ENCODE measurements at regions not wholly inside any gene's neighbourhood (a gene's known extent, or its start where the extent isn't known, plus 50 kb on each side); places are given as distances from the start of the nearest gene placed in this dataset.
"Not testable (repeated sequence)": the region's sequence is repeated elsewhere in the genome, so short reads cannot be mapped to it uniquely, and the experiment has no call there.

DNA sequence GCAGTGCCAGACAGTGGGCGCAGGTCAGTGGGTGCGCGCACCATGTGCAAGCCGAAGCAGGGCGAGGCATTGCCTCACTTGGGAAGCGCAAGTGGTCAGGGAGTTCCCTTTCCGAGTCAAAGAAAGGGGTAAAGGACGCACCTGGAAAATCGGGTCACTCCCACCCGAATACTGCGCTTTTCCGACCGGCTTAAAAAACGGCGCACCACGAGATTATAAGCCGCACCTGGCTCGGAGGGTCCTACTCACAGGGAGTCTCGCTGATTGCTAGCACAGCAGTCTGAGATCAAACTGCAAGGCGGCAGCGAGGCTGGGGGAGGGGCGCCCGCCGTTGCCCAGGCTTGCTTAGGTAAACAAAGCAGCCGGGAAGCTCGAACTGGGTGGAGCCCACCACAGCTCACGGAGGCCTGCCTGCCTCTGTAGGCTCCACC lies 77.9 kb downstream of the NR4A2 start:
- WGBS (ENCODE audit: missing lambda C conversion rate), result 65% methylated on average over 19 of the region's 27 CpGs
- peak overlapping the region; percentile 47 for H3K4me3 ChIP-seq
- POLR2A ChIA-PET; H3K9me3 ChIP-seq; H3K4me2 ChIP-seq; DNase-seq (ENCODE audit: low read depth in 1 of 2, low spot score in 1 of 2); ATAC-seq; CTCF ChIA-PET; H3K4me1 ChIP-seq; FAIRE-seq: not testable (repeated sequence)
- peak overlapping the region; percentile 53 to 57; a peak in 5 of 6 replicates for H3K27ac ChIP-seq

DNA sequence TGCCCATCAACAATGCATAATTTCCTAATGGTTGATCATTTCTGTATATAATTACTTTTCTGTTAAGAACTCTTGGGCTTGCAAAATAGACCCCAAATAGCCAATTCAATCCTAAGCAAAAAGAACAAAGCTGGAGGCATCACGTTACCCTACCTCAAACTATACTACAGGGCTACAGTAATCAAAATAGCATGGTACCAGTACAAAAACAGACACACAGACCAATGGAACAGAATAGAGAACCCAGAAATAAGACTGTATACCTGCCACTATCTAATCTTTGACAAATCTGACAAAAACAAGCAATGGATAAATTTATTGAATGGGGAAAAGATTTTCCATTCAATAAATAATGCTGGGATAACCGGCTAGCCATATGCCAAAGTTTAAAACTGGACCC lies 78.8 kb downstream of the NR4A2 start:
- ATAC-seq (no peak), DNase-seq (ENCODE audit: low read depth in 1 of 2, low spot score in 1 of 2) (no peak), FAIRE-seq (no peak)
- ChIA-PET CTCF (no interaction called here), POLR2A (no interaction called here)
- WGBS (ENCODE audit: missing lambda C conversion rate), result 44% methylated on average over 2 of the region's 2 CpGs
- no peaks in the 10 kb centered on the region for H3K4me1 ChIP-seq
- H3K27ac ChIP-seq, result no peak overlapping the region; a peak in 1 of 6 replicates
- TF ChIP-seq, protein P1, sequence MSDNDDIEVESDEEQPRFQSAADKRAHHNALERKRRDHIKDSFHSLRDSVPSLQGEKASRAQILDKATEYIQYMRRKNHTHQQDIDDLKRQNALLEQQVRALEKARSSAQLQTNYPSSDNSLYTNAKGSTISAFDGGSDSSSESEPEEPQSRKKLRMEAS (IDR thresholded peaks at IDR 0.05), result no peak
- no peak for TF ChIP-seq EHMT2 (IDR thresholded peaks at IDR 0.05; ENCODE audit: low read depth)
- TF ChIP-seq MAFK (IDR thresholded peaks at IDR 0.05; ENCODE audit: partially characterized antibody), result no peak
- TF ChIP-seq NFE2L2 (conservative IDR thresholded peaks at IDR 0.05; ENCODE audit: low read length), result no peak
- TF ChIP-seq, protein P2, sequence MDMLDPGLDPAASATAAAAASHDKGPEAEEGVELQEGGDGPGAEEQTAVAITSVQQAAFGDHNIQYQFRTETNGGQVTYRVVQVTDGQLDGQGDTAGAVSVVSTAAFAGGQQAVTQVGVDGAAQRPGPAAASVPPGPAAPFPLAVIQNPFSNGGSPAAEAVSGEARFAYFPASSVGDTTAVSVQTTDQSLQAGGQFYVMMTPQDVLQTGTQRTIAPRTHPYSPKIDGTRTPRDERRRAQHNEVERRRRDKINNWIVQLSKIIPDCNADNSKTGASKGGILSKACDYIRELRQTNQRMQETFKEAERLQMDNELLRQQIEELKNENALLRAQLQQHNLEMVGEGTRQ (IDR thresholded peaks at IDR 0.05), result no peak
- TF ChIP-seq FOSL2 (IDR thresholded peaks at IDR 0.05), result no peak
- TF ChIP-seq FOSL2 (CRISPR knock-in tag; IDR thresholded peaks at IDR 0.05), result no peak
- no peak for TF ChIP-seq RARB (CRISPR knock-in tag; IDR thresholded peaks at IDR 0.05)
- TF ChIP-seq JUN (IDR thresholded peaks at IDR 0.05), result no peak
- TF ChIP-seq ZFP36 (IDR thresholded peaks at IDR 0.05; ENCODE audit: borderline replicate concordance, partially characterized antibody), result no peak
- no peaks in the 10 kb centered on the region for H3K9me3 ChIP-seq
- peak overlapping the region; percentile 47 for H3K4me3 ChIP-seq
- peak overlapping the region; percentile 43 for H3K4me2 ChIP-seq

DNA sequence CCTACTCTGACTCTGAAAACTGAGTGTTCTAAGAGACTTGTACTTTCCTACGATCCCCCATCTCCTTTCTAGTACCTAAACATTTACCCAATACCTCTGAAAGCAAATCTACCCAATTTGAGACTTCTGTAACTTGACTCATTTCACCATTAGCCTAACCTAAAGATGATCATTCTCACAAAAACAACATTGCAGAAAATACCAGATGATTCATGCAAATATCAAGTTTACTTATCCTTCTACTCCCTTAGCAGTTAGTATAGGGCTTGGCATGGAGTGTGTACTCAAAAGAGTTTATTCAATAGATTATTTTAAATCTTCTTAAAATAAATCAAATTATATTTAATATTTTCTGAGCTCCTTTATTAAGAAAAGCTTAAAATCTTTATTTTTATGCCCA lies 89.6 kb downstream of the NR4A2 start:
- POLR2A ChIA-PET, result no interaction called here
- Histone ChIP-seq H3K9me3 (no peaks in the 10 kb centered on the region; the same call in 2 of the 3 replicates), H3K4me3 (no peak overlapping the region), H3K4me1 (no peaks in the 10 kb centered on the region), H3K27ac (no peak overlapping the region), H3K4me2 (no peak overlapping the region)
- ATAC-seq (no peak), DNase-seq (ENCODE audit: low read depth in 1 of 2, low spot score in 1 of 2) (no peak), FAIRE-seq (no peak)
- CTCF ChIA-PET, result no interaction called here
- no peak for TF ChIP-seq RARB (CRISPR knock-in tag; IDR thresholded peaks at IDR 0.05)
- WGBS (ENCODE audit: missing lambda C conversion rate), result 46% methylated on average over 1 of the region's 1 CpG

DNA sequence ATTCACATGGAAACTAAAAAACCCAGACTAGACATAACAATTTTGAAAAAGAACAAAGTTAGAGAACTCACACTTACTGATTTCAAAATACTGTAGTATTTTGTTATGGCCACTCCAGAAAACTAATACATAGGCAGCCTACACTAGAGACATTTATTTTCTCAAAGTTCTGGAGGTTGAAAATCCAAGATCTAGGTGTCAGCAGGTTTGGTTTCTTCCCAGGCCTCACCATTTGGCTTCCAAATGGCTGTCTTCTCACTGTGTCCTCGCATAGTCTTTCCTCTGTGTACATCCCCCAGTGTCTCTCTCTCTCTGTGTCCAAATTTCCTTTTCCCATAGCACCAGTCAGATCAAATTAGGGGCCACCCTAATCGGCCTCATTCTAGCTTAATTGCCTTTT lies 95.0 kb downstream of the NR4A2 start:
- Histone ChIP-seq H3K9me3 (no peaks in the 10 kb centered on the region; the same call in 2 of the 3 replicates), H3K4me3 (no peak overlapping the region), H3K27ac (no peak overlapping the region), H3K4me1 (no peaks in the 10 kb centered on the region), H3K4me2 (no peak overlapping the region)
- 19% methylated on average over 2 of the region's 2 CpGs for WGBS (ENCODE audit: missing lambda C conversion rate)
- POLR2A ChIA-PET, result no interaction called here
- ATAC-seq (no peak), DNase-seq (ENCODE audit: low read depth in 1 of 2, low spot score in 1 of 2) (no peak), FAIRE-seq (no peak)
- CTCF ChIA-PET, result no interaction called here
- TF ChIP-seq, protein P3, sequence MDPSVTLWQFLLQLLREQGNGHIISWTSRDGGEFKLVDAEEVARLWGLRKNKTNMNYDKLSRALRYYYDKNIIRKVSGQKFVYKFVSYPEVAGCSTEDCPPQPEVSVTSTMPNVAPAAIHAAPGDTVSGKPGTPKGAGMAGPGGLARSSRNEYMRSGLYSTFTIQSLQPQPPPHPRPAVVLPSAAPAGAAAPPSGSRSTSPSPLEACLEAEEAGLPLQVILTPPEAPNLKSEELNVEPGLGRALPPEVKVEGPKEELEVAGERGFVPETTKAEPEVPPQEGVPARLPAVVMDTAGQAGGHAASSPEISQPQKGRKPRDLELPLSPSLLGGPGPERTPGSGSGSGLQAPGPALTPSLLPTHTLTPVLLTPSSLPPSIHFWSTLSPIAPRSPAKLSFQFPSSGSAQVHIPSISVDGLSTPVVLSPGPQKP (IDR thresholded peaks at IDR 0.05; ENCODE audit: low read depth, low read length), result no peak
- TF ChIP-seq, protein P2 (IDR thresholded peaks at IDR 0.05), result no peak
- TF ChIP-seq ZSCAN20 (CRISPR knock-in tag; IDR thresholded peaks at IDR 0.05), result no peak
- no peak for TF ChIP-seq NFE2L2 (conservative IDR thresholded peaks at IDR 0.05; ENCODE audit: low read length)
- no peak for TF ChIP-seq RCOR1 (IDR thresholded peaks at IDR 0.05; ENCODE audit: low read depth, low read length)
- no peak for TF ChIP-seq MYC (IDR thresholded peaks at IDR 0.05; ENCODE audit: borderline replicate concordance, low read length)
- TF ChIP-seq RAD21 (conservative IDR thresholded peaks at IDR 0.05 in 1 of 2, IDR thresholded peaks at IDR 0.05 in 1 of 2), result no peak
- TF ChIP-seq CHD4 (IDR thresholded peaks at IDR 0.05; ENCODE audit: borderline replicate concordance), result no peak
- no peak for TF ChIP-seq HDAC2 (IDR thresholded peaks at IDR 0.05)
- TF ChIP-seq, protein P1 (IDR thresholded peaks at IDR 0.05), result no peak
- TF ChIP-seq, protein P4, sequence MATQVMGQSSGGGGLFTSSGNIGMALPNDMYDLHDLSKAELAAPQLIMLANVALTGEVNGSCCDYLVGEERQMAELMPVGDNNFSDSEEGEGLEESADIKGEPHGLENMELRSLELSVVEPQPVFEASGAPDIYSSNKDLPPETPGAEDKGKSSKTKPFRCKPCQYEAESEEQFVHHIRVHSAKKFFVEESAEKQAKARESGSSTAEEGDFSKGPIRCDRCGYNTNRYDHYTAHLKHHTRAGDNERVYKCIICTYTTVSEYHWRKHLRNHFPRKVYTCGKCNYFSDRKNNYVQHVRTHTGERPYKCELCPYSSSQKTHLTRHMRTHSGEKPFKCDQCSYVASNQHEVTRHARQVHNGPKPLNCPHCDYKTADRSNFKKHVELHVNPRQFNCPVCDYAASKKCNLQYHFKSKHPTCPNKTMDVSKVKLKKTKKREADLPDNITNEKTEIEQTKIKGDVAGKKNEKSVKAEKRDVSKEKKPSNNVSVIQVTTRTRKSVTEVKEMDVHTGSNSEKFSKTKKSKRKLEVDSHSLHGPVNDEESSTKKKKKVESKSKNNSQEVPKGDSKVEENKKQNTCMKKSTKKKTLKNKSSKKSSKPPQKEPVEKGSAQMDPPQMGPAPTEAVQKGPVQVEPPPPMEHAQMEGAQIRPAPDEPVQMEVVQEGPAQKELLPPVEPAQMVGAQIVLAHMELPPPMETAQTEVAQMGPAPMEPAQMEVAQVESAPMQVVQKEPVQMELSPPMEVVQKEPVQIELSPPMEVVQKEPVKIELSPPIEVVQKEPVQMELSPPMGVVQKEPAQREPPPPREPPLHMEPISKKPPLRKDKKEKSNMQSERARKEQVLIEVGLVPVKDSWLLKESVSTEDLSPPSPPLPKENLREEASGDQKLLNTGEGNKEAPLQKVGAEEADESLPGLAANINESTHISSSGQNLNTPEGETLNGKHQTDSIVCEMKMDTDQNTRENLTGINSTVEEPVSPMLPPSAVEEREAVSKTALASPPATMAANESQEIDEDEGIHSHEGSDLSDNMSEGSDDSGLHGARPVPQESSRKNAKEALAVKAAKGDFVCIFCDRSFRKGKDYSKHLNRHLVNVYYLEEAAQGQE (IDR thresholded peaks at IDR 0.05), result no peak

All from A549 (cell line).